ENCODE measurements at regions not wholly inside any gene's neighbourhood (a gene's known extent, or its start where the extent isn't known, plus 50 kb on each side); places are given as distances from the start of the nearest gene placed in this dataset.

DNA sequence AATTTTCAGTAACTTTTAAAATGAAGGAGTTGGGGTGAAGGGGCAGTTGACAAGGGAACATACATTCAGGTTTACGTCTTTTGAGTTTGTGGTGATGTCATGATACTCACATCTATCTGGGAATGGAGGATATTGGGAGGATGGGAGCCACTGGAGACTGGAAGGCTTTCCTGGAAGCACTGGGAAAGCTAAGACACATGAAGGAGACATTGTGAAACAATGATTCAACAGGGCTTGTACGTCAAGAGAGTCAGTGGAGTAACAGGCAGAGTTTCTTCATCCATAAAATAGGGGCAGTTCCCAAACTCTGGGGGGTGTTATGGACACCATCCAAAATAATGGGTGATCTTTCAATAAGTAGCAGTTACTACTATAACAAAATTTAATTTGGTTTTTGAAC lies 572.8 kb downstream of the CCDC171 start:
- TF ChIP-seq POLR2A (IDR thresholded peaks at IDR 0.05), result no peak
- TF ChIP-seq, protein P1, sequence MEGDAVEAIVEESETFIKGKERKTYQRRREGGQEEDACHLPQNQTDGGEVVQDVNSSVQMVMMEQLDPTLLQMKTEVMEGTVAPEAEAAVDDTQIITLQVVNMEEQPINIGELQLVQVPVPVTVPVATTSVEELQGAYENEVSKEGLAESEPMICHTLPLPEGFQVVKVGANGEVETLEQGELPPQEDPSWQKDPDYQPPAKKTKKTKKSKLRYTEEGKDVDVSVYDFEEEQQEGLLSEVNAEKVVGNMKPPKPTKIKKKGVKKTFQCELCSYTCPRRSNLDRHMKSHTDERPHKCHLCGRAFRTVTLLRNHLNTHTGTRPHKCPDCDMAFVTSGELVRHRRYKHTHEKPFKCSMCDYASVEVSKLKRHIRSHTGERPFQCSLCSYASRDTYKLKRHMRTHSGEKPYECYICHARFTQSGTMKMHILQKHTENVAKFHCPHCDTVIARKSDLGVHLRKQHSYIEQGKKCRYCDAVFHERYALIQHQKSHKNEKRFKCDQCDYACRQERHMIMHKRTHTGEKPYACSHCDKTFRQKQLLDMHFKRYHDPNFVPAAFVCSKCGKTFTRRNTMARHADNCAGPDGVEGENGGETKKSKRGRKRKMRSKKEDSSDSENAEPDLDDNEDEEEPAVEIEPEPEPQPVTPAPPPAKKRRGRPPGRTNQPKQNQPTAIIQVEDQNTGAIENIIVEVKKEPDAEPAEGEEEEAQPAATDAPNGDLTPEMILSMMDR (IDR thresholded peaks at IDR 0.05), result no peak
